SK-N-SH (cell line): ENCODE measurements at regions not wholly inside any gene's neighbourhood (a gene's known extent, or its start where the extent isn't known, plus 50 kb on each side); places are given as distances from the start of the nearest gene placed in this dataset.

Experiments
- CTCF ChIA-PET: fragments of 300-600, 350-600 bp; formaldehyde crosslinking; extraction: SDS; loops from one replicate; lab custom pipeline; 2021; lab: Yijun Ruan, JAX
- POLR2A ChIA-PET: fragments of 350-600 bp; sonication (Branson Sonifier 250); formaldehyde crosslinking; extraction: SDS; loops from one replicate; lab custom pipeline; 2020; ENCODE audit warnings: antibody characterized with exemption, inconsistent platforms; lab: Yijun Ruan, JAX
- DNase-seq: peaks from one replicate; pipeline ENCODE4 v3.0.0; 2012
- H2AFZ ChIP-seq: fragments of 200-600 bp; sonication (generic); 2 replicates; pipeline ENCODE4 v1.8.1; 2016; ENCODE audit warnings: antibody characterized with exemption, mild to moderate bottlenecking, low read depth
- H3F3A ChIP-seq: fragments of 200-600 bp; sonication (generic); replicated peaks from 2 replicates; pipeline ENCODE3; 2016; ENCODE audit warnings: antibody characterized with exemption, mild to moderate bottlenecking; ENCODE audit not compliant: insufficient read depth
- H3K27ac ChIP-seq, 2 experiments: fragments of 200-500 bp in 1 of 2; fragments of 200-600 bp in 1 of 2; sonication (Bioruptor generic) in 1 of 2; sonication (generic), shearing (Covaris generic) in 1 of 2; 2 replicates each; pipeline versions ENCODE4 v1.5.1 to v1.6.1; 2014 to 2016; ENCODE audit warnings: low read depth in 2 of 2, inconsistent platforms in 1 of 2, low read length in 1 of 2, mild to moderate bottlenecking in 1 of 2, mixed read lengths in 1 of 2
- H3K27me3 ChIP-seq: fragments of 200-600 bp; sonication (generic), shearing (Covaris generic); 2 replicates; pipeline ENCODE4 v1.6.1; 2016; ENCODE audit warnings: mixed run types; ENCODE audit not compliant: insufficient read depth
- H3K36me3 ChIP-seq, 2 experiments: fragments of 200-500 bp in 1 of 2; fragments of 200-600 bp in 1 of 2; sonication (Bioruptor generic) in 1 of 2; sonication (generic) in 1 of 2; replicated peaks in 1 of 2; 2 replicates each; pipeline versions ENCODE3 to v1.5.1; 2014 to 2016; ENCODE audit warnings: low read length in 1 of 2, mild to moderate bottlenecking in 1 of 2; ENCODE audit not compliant: insufficient read depth in 2 of 2, control insufficient read depth in 1 of 2
- H3K4me1 ChIP-seq, 2 experiments: fragments of 200-500 bp in 1 of 2; fragments of 200-600 bp in 1 of 2; sonication (Bioruptor generic) in 1 of 2; sonication (generic), shearing (Covaris generic) in 1 of 2; 2 replicates each; pipeline versions ENCODE4 v1.5.1 to v1.6.1; 2014 to 2016; ENCODE audit warnings: low read depth in 1 of 2, low read length in 1 of 2, mixed run types in 1 of 2; ENCODE audit not compliant: insufficient read depth in 2 of 2, control insufficient read depth in 1 of 2
- H3K4me2 ChIP-seq: fragments of 200-600 bp; sonication (generic), shearing (Covaris generic); 2 replicates; pipeline ENCODE4 v1.6.1; 2017; ENCODE audit warnings: mixed run types
- H3K4me3 ChIP-seq, 2 experiments: fragments of 200-500 bp in 1 of 2; fragments of 200-600 bp in 1 of 2; sonication (Bioruptor generic) in 1 of 2; sonication (generic), shearing (Covaris generic) in 1 of 2; 2 replicates each; pipeline versions ENCODE4 v1.5.1 to v1.8.1; 2014 to 2016; ENCODE audit warnings: low read depth in 2 of 2, inconsistent platforms in 1 of 2, low read length in 1 of 2, mild to moderate bottlenecking in 1 of 2, mixed read lengths in 1 of 2, moderate library complexity in 1 of 2
- H3K79me2 ChIP-seq: fragments of 200-600 bp; sonication (generic); 2 replicates; pipeline ENCODE4 v1.8.1; 2017; ENCODE audit warnings: mild to moderate bottlenecking; ENCODE audit not compliant: insufficient read depth
- H3K9ac ChIP-seq: fragments of 200-600 bp; sonication (generic); 2 replicates; pipeline ENCODE4 v1.6.1; 2017; ENCODE audit warnings: mixed run types
- H3K9me2 ChIP-seq: fragments of 200-600 bp; sonication (generic); 2 replicates; pipeline ENCODE4 v1.6.1; 2017; ENCODE audit warnings: mixed run types
- H3K9me3 ChIP-seq: fragments of 200-600 bp; sonication (generic); 2 replicates; pipeline ENCODE4 v1.6.1; 2017; ENCODE audit warnings: mixed run types, mild to moderate bottlenecking, moderate library complexity
- H4K20me1 ChIP-seq: fragments of 200-600 bp; sonication (generic); 2 replicates; pipeline ENCODE4 v1.6.1; 2017; ENCODE audit warnings: mild to moderate bottlenecking, mixed run types; ENCODE audit not compliant: insufficient read depth
- CHD2 ChIP-seq: fragments of 150-350 bp; IDR thresholded peaks from 2 replicates; pipeline ENCODE4 v1.6.1; 2018; ENCODE audit warnings: low read length; ENCODE audit not compliant: partially characterized antibody
- ELF1 ChIP-seq: IDR thresholded peaks from 2 replicates; pipeline ENCODE4 v1.4.0; 2012
- FOSL2 ChIP-seq: IDR thresholded peaks from 2 replicates; pipeline ENCODE4 v1.4.0; 2012; ENCODE audit warnings: low read depth, mild to moderate bottlenecking, moderate library complexity, borderline replicate concordance
- FOXM1 ChIP-seq: IDR thresholded peaks from 2 replicates; pipeline ENCODE4 v1.4.0; 2012; ENCODE audit warnings: low read depth, mild to moderate bottlenecking
- GABPA ChIP-seq: IDR thresholded peaks from 2 replicates; pipeline ENCODE4 v1.4.0; 2012; ENCODE audit warnings: low read depth, mild to moderate bottlenecking
- JUND ChIP-seq: IDR thresholded peaks from 2 replicates; pipeline ENCODE4 v1.4.0; 2012
- POLR2AphosphoS5 ChIP-seq: IDR thresholded peaks from 2 replicates; pipeline ENCODE4 v1.6.1; 2012; ENCODE audit warnings: low read depth, low read length
- RAD21 ChIP-seq: IDR thresholded peaks from 2 replicates; pipeline ENCODE4 v1.6.1; 2012; ENCODE audit warnings: mild to moderate bottlenecking, low read length
- RCOR1 ChIP-seq: fragments of 150-350 bp; IDR thresholded peaks from 2 replicates; pipeline ENCODE4 v1.6.1; 2017; ENCODE audit warnings: antibody characterized with exemption, low read length
- RFX5 ChIP-seq: IDR thresholded peaks from 2 replicates; pipeline ENCODE4 v1.6.1; 2012; ENCODE audit warnings: mild to moderate bottlenecking, improper control_type of control experiment, low read length
- RXRA ChIP-seq: IDR thresholded peaks from 2 replicates; pipeline ENCODE4 v1.4.0; 2012; ENCODE audit warnings: low read depth, mild to moderate bottlenecking, borderline replicate concordance
- TAF1 ChIP-seq: IDR thresholded peaks from 2 replicates; pipeline ENCODE4 v1.6.1; 2012; ENCODE audit warnings: low read depth, mild to moderate bottlenecking, low read length, moderate library complexity, borderline replicate concordance
- WGBS: methylation state at CpG from one replicate; pipeline ENCODE4 v1.1.6; 2017; ENCODE audit warnings: low lambda C conversion rate; 5-methylcytosine and 5-hydroxymethylcytosine counted together
- TF ChIP-seq, protein P1 (sequence below): IDR thresholded peaks from 2 replicates; pipeline ENCODE4 v1.4.0; 2012; ENCODE audit warnings: low read depth
- TF ChIP-seq, protein P2 (sequence below): fragments of 150-350 bp; IDR thresholded peaks from 2 replicates; pipeline ENCODE4 v1.6.1; 2016; ENCODE audit warnings: mild to moderate bottlenecking, low read depth, low read length
- TF ChIP-seq, protein P3 (sequence below): fragments of 200-600 bp; sonication (generic); IDR thresholded peaks from 2 replicates; pipeline ENCODE4 v1.6.1; 2017; ENCODE audit warnings: antibody characterized with exemption, mild to moderate bottlenecking, moderate library complexity

DNA sequence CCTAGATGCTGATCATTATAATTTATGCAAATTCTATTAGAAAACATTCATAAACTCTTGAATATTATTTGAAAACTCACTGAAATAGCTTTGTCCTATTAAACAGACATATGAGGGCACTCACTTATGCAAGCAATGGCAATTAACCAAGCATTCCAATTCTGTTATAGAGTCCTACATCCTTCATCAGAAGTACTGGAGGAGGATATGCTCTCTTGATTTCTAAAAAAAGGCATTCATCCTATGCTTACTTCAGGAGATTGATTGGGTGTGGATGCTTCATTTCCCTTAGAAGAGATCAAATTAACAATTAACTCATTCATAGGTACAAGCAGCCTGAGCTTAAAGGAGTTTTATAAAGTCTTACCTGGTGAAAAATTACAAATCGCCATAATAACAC is 1317.2 kb downstream of the PCDH7 start:
- H3K9me2 ChIP-seq = no peaks in the 10 kb centered on the region
- TF ChIP-seq, protein P1, sequence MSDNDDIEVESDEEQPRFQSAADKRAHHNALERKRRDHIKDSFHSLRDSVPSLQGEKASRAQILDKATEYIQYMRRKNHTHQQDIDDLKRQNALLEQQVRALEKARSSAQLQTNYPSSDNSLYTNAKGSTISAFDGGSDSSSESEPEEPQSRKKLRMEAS = no peak
- ChIA-PET POLR2A (no interaction called here), CTCF (no interaction called here)
- H3K9ac ChIP-seq = no peak overlapping the region
- no peaks in the 10 kb centered on the region for H3K36me3 ChIP-seq
- H3K27ac ChIP-seq = no peak overlapping the region
- H3F3A ChIP-seq = no peaks in the 10 kb centered on the region
- H3K4me1 ChIP-seq = no peaks in the 10 kb centered on the region
- no peak for DNase-seq
- no peaks in the 10 kb centered on the region for H3K9me3 ChIP-seq
- H3K4me3 ChIP-seq = no peak overlapping the region
- no peaks in the 10 kb centered on the region for H3K79me2 ChIP-seq
- H3K4me2 ChIP-seq = no peak overlapping the region
- H2AFZ ChIP-seq = no peak overlapping the region
- 9% methylated on average over 1 of the region's 1 CpG for WGBS
- H4K20me1 ChIP-seq = no peaks in the 10 kb centered on the region
- no peaks in the 10 kb centered on the region for H3K27me3 ChIP-seq

DNA sequence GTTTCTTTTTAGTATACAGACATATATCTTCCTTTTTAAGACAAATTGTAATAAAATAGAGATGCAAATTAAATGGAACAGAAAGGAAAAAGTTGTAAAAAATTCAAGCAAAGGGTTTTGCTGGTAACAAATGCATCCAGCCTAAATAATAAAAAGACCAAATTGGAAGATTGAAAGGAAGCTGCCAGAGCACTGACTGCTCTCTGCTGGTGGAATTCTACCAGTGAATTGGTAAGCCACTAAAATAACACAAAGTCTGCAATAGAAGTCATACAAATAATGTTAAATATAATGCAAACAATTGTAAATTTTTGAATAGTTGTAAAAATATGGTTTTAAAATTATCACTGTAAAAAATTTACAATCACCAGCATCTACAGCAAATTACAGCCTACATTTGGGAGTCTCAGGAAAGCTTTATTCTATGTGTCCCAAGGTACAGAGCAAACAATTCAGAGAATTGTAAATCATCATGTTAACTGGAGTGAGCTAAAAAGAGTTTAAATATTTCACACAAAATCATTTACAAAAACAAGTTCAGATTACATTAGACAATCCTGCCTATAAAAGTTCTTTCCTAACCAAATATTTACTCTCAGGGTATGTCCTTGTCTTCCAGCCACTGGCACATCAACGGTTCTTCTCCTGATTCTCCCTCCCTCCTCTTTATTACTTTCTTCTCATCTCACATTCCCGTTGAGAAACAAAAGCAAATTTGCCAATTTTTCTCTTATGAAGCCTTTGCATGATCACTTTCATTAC is 1322.5 kb downstream of the PCDH7 start:
- H3K4me3 ChIP-seq = no peak overlapping the region
- ChIA-PET POLR2A (no interaction called here), CTCF (no interaction called here)
- H3K27me3 ChIP-seq = no peaks in the 10 kb centered on the region
- H2AFZ ChIP-seq = no peak overlapping the region
- DNase-seq = no peak
- H3K9me3 ChIP-seq = no peaks in the 10 kb centered on the region
- TF ChIP-seq TAF1 = no peak
- TF ChIP-seq GABPA = no peak
- no peak for TF ChIP-seq FOSL2
- no peak for TF ChIP-seq JUND
- TF ChIP-seq, protein P2, sequence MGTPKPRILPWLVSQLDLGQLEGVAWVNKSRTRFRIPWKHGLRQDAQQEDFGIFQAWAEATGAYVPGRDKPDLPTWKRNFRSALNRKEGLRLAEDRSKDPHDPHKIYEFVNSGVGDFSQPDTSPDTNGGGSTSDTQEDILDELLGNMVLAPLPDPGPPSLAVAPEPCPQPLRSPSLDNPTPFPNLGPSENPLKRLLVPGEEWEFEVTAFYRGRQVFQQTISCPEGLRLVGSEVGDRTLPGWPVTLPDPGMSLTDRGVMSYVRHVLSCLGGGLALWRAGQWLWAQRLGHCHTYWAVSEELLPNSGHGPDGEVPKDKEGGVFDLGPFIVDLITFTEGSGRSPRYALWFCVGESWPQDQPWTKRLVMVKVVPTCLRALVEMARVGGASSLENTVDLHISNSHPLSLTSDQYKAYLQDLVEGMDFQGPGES = no peak
- TF ChIP-seq, protein P3, sequence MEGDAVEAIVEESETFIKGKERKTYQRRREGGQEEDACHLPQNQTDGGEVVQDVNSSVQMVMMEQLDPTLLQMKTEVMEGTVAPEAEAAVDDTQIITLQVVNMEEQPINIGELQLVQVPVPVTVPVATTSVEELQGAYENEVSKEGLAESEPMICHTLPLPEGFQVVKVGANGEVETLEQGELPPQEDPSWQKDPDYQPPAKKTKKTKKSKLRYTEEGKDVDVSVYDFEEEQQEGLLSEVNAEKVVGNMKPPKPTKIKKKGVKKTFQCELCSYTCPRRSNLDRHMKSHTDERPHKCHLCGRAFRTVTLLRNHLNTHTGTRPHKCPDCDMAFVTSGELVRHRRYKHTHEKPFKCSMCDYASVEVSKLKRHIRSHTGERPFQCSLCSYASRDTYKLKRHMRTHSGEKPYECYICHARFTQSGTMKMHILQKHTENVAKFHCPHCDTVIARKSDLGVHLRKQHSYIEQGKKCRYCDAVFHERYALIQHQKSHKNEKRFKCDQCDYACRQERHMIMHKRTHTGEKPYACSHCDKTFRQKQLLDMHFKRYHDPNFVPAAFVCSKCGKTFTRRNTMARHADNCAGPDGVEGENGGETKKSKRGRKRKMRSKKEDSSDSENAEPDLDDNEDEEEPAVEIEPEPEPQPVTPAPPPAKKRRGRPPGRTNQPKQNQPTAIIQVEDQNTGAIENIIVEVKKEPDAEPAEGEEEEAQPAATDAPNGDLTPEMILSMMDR = no peak
- TF ChIP-seq RAD21 = no peak
- no peak for TF ChIP-seq CHD2
- TF ChIP-seq ELF1 = no peak
- TF ChIP-seq RXRA = no peak
- TF ChIP-seq RFX5 = no peak
- no peak for TF ChIP-seq POLR2AphosphoS5
- TF ChIP-seq RCOR1 = no peak
- TF ChIP-seq, protein P1 = no peak
- TF ChIP-seq FOXM1 = no peak
- TF ChIP-seq, all 33 proteins: peak for 0
- Histone ChIP-seq H3K79me2 (no peaks in the 10 kb centered on the region), H3K27ac (no peak overlapping the region), H4K20me1 (no peaks in the 10 kb centered on the region), H3K36me3 (no peaks in the 10 kb centered on the region), H3K9ac (no peak overlapping the region), H3K9me2 (no peaks in the 10 kb centered on the region), H3K4me1 (no peaks in the 10 kb centered on the region), H3K4me2 (no peak overlapping the region), H3F3A (no peaks in the 10 kb centered on the region)
- 0% methylated on average over 2 of the region's 2 CpGs for WGBS
